Neural progenitor cell (in vitro differentiated cells): ENCODE measurements at regions not wholly inside any gene's neighbourhood (a gene's known extent, or its start where the extent isn't known, plus 50 kb on each side); places are given as distances from the start of the nearest gene placed in this dataset.

Experiments used
- DNase-seq: peaks from one replicate; pipeline ENCODE4 v3.0.0-alpha.2; 2016; ENCODE audit warnings: low spot score
- H2AFZ ChIP-seq: fragments of 200-600 bp; sonication (generic); replicated peaks from 2 replicates; pipeline ENCODE4 v1.6.1; 2016; ENCODE audit warnings: antibody characterized with exemption
- H3F3A ChIP-seq: fragments of 200-600 bp; sonication (generic); 2 replicates; pipeline ENCODE4 v1.6.1; 2016; ENCODE audit warnings: antibody characterized with exemption, low read depth
- H3K27ac ChIP-seq: fragments of 200-600 bp; sonication (generic); 2 replicates; pipeline ENCODE4 v1.5.1; 2016; ENCODE audit warnings: mild to moderate bottlenecking
- H3K27me3 ChIP-seq: fragments of 200-600 bp; sonication (generic); 2 replicates; pipeline ENCODE4 v1.6.1; 2016; ENCODE audit warnings: mild to moderate bottlenecking, moderate library complexity
- H3K36me3 ChIP-seq: fragments of 200-600 bp; sonication (generic); 2 replicates; pipeline ENCODE4 v1.5.1; 2016
- H3K4me1 ChIP-seq: fragments of 200-600 bp; sonication (generic); 2 replicates; pipeline ENCODE4 v1.6.1; 2016; ENCODE audit warnings: mixed run types
- H3K4me2 ChIP-seq: fragments of 200-600 bp; sonication (generic); 2 replicates; pipeline ENCODE4 v1.6.1; 2016
- H3K4me3 ChIP-seq: fragments of 200-600 bp; sonication (generic); 2 replicates; pipeline ENCODE4 v1.5.1; 2016
- H3K79me2 ChIP-seq: fragments of 200-600 bp; sonication (generic); 2 replicates; pipeline ENCODE4 v1.6.1; 2016; ENCODE audit warnings: low read depth
- H3K9ac ChIP-seq: fragments of 200-600 bp; sonication (generic); 2 replicates; pipeline ENCODE4 v1.6.1; 2016
- H3K9me3 ChIP-seq: fragments of 200-600 bp; sonication (generic); 2 replicates; pipeline ENCODE4 v1.5.1; 2016; ENCODE audit warnings: low read depth
- H4K20me1 ChIP-seq: fragments of 200-600 bp; sonication (generic); 2 replicates; pipeline ENCODE4 v1.6.1; 2016; ENCODE audit warnings: low read depth
- H3K27ac Mint-ChIP-seq: 3 replicates; pipeline ENCODE4 v1.8.0; 2021; ENCODE audit warnings: mixed read lengths
- H3K27me3 Mint-ChIP-seq: 2 replicates; pipeline ENCODE4 v1.8.0; 2022; ENCODE audit warnings: low read depth, mild to moderate bottlenecking, inconsistent platforms, moderate library complexity, mixed read lengths; ENCODE audit not compliant: insufficient read depth
- H3K36me3 Mint-ChIP-seq: 3 replicates; pipeline ENCODE4 v1.8.0; 2021; ENCODE audit warnings: mixed read lengths
- H3K4me1 Mint-ChIP-seq: 3 replicates; pipeline ENCODE4 v1.8.0; 2021; ENCODE audit warnings: mixed read lengths
- H3K4me3 Mint-ChIP-seq: 3 replicates; pipeline ENCODE4 v1.8.0; 2021; ENCODE audit warnings: mild to moderate bottlenecking, moderate library complexity, mixed read lengths
- H3K9me3 Mint-ChIP-seq: 3 replicates; pipeline ENCODE4 v1.8.0; 2020; ENCODE audit warnings: mixed read lengths
- CTCF ChIP-seq: fragments of 200-600 bp; sonication (generic); IDR thresholded peaks from 2 replicates; pipeline ENCODE4 v1.5.1; 2017; ENCODE audit warnings: antibody characterized with exemption, mild to moderate bottlenecking
- EZH2 ChIP-seq: fragments of 200-600 bp; sonication (generic); IDR thresholded peaks from 2 replicates; pipeline ENCODE4 v1.6.1; 2017; ENCODE audit warnings: antibody characterized with exemption, mild to moderate bottlenecking, moderate library complexity
- EZH2phosphoT487 ChIP-seq: fragments of 200-600 bp; sonication (generic); IDR thresholded peaks from 2 replicates; pipeline ENCODE4 v1.6.1; 2017; ENCODE audit warnings: antibody characterized with exemption

GRCh38 chr20:58112017-58112781, 116.3 kb downstream of the ANKRD60 start:
- H3K27ac ChIP-seq: no peak overlapping the region
- H3K4me2 ChIP-seq: no peak overlapping the region
- no peak overlapping the region for H3K4me3 Mint-ChIP-seq
- H3K9ac ChIP-seq: no peak overlapping the region
- no peaks in the 10 kb centered on the region for H3K79me2 ChIP-seq
- no peaks in the 10 kb centered on the region for H3K36me3 Mint-ChIP-seq
- no peaks in the 10 kb centered on the region for H3K27me3 ChIP-seq
- H3K27me3 Mint-ChIP-seq: peaks cover 2% of the 10 kb centered on the region
- no peak overlapping the region for H2AFZ ChIP-seq
- TF ChIP-seq CTCF: no peak
- TF ChIP-seq EZH2: no peak
- TF ChIP-seq EZH2phosphoT487: no peak
- H3K9me3 ChIP-seq: no peaks in the 10 kb centered on the region
- no peaks in the 10 kb centered on the region for H4K20me1 ChIP-seq
- H3K36me3 ChIP-seq: no peaks in the 10 kb centered on the region
- peaks cover 1% of the 10 kb centered on the region for H3K9me3 Mint-ChIP-seq
- H3F3A ChIP-seq: no peaks in the 10 kb centered on the region
- no peak for DNase-seq
- H3K27ac Mint-ChIP-seq: no peak overlapping the region
- H3K4me1 ChIP-seq: peaks cover 9% of the 10 kb centered on the region
- H3K4me1 Mint-ChIP-seq: peaks cover 6% of the 10 kb centered on the region
- no peak overlapping the region for H3K4me3 ChIP-seq

GRCh38 chr20:58111310-58112016, 117.0 kb downstream of the ANKRD60 start:
- Mint-ChIP-seq H3K36me3 (no peaks in the 10 kb centered on the region), H3K27me3 (peaks cover 2% of the 10 kb centered on the region), H3K4me1 (peaks cover 6% of the 10 kb centered on the region), H3K9me3 (peaks cover 2% of the 10 kb centered on the region), H3K27ac (no peak overlapping the region), H3K4me3 (no peak overlapping the region)
- Histone ChIP-seq H3K4me1 (peaks cover 9% of the 10 kb centered on the region), H3K4me2 (no peak overlapping the region), H3K4me3 (no peak overlapping the region), H3K9me3 (no peaks in the 10 kb centered on the region), H3K9ac (no peak overlapping the region), H4K20me1 (no peaks in the 10 kb centered on the region), H3K79me2 (no peaks in the 10 kb centered on the region), H2AFZ (peak overlapping the region; percentile 47), H3F3A (no peaks in the 10 kb centered on the region), H3K27me3 (no peaks in the 10 kb centered on the region), H3K36me3 (no peaks in the 10 kb centered on the region), H3K27ac (no peak overlapping the region)
- TF ChIP-seq CTCF (no peak), EZH2 (no peak), EZH2phosphoT487 (no peak)
- DNase-seq: no peak

- H3K36me3 Mint-ChIP-seq: no peaks in the 10 kb centered on the region
- Histone ChIP-seq H3K4me2 (no peak overlapping the region), H3K36me3 (no peaks in the 10 kb centered on the region), H3K4me1 (peaks cover 9% of the 10 kb centered on the region), H3K4me3 (no peak overlapping the region), H3F3A (no peaks in the 10 kb centered on the region), H2AFZ (no peak overlapping the region), H4K20me1 (no peaks in the 10 kb centered on the region), H3K9me3 (no peaks in the 10 kb centered on the region), H3K27me3 (no peaks in the 10 kb centered on the region), H3K27ac (no peak overlapping the region), H3K9ac (no peak overlapping the region), H3K79me2 (no peaks in the 10 kb centered on the region)
- no peak overlapping the region for H3K27ac Mint-ChIP-seq
- TF ChIP-seq EZH2phosphoT487 (no peak), CTCF (no peak), EZH2 (no peak)
- no peak for DNase-seq
- peaks cover 10% of the 10 kb centered on the region for H3K9me3 Mint-ChIP-seq
- H3K4me1 Mint-ChIP-seq: peaks cover 6% of the 10 kb centered on the region
- peaks cover 4% of the 10 kb centered on the region for H3K27me3 Mint-ChIP-seq
- H3K4me3 Mint-ChIP-seq: no peak overlapping the region
Observed at GRCh38 chr20:58109918-58110635, 118.4 kb downstream of the ANKRD60 start.
